ENCODE measurements at regions not wholly inside any gene's neighbourhood (a gene's known extent, or its start where the extent isn't known, plus 50 kb on each side); places are given as distances from the start of the nearest gene placed in this dataset.

DNA sequence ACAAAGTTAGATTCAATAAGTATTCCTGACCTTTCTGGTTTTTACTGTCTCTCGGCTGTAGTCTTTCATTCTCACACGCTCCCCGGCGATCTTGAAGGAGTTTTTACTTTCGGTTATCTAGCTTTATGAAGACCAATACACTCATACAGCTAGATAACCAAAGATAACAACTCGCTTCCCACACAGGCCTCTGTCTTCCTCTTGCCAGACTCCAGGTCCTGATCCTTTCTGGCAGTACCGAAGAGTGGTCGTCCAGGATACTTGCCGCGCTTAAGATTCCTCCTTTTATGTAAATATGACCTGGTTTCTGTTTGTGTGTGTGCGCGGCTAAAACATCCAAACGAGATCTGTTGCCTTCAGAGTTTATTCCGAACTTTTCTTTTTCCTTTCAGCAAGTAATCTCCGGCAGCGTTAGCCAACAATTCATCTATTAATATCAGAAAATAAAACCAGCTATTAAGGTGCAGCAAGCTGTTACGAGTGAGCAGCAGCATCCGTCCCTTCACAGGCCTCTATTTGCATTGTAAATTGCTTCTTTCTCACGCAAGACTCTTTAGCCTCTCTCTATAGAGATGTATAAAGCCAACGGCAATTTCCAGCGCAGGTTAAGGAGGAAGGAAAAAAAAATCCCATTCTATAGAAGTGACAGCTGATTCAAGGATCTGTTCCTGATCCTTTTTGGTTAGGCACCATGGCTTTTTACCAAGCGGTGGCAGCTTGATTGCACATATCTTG, 216.1 kb downstream of the MEF2C start:
- DNase-seq, result no peak
- Histone ChIP-seq H3K9me3 (ENCODE audit: control insufficient read depth, low read length) (no peaks in the 10 kb centered on the region), H3K4me1 (ENCODE audit: control insufficient read depth, insufficient read depth, low read length, poor library complexity, severe bottlenecking) (peaks cover 7% of the 10 kb centered on the region), H3K36me3 (ENCODE audit: control insufficient read depth, insufficient read depth, low read length) (no peaks in the 10 kb centered on the region), H3K27ac (ENCODE audit: insufficient read depth, low read length, poor library complexity, severe bottlenecking) (no peak overlapping the region), H3K27me3 (replicated peaks; ENCODE audit: control insufficient read depth, insufficient read depth, low read length, poor library complexity, severe bottlenecking) (peaks cover 45% of the 10 kb centered on the region), H3K4me3 (ENCODE audit: insufficient read depth, low read depth, low read length, poor library complexity, severe bottlenecking) (peak overlapping the region; percentile 58)

DNA sequence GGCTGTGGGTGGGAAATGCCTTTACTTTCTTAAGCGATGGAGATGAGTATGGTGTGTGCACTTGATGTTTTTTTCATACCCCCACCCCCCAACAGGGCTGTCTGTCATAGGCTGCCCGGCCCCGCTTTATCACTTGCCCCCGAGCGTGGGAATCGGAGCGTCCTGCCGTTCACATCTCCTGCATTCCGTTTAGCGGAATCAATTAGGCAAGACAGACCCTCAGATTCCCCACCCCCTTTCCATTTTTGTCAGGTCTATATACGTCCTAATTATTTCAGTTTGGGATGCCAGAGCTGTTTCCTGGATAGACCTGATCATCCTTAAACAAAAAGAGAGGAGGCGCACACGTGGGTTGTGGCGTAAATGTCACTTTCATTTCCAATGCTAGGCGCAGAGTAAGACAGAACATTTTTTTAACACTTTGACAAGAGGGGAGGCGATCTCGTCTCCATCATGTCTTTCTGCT, 217.2 kb downstream of the MEF2C start:
- no peak overlapping the region for H3K27ac ChIP-seq (ENCODE audit: insufficient read depth, low read length, poor library complexity, severe bottlenecking)
- no peaks in the 10 kb centered on the region for H3K36me3 ChIP-seq (ENCODE audit: control insufficient read depth, insufficient read depth, low read length)
- no peak overlapping the region for H3K4me3 ChIP-seq (ENCODE audit: insufficient read depth, low read depth, low read length, poor library complexity, severe bottlenecking)
- no peaks in the 10 kb centered on the region for H3K9me3 ChIP-seq (ENCODE audit: control insufficient read depth, low read length)
- peaks cover 12% of the 10 kb centered on the region for H3K4me1 ChIP-seq (ENCODE audit: control insufficient read depth, insufficient read depth, low read length, poor library complexity, severe bottlenecking)
- no peak for DNase-seq
- peaks cover 43% of the 10 kb centered on the region for H3K27me3 ChIP-seq (replicated peaks; ENCODE audit: control insufficient read depth, insufficient read depth, low read length, poor library complexity, severe bottlenecking)

DNA sequence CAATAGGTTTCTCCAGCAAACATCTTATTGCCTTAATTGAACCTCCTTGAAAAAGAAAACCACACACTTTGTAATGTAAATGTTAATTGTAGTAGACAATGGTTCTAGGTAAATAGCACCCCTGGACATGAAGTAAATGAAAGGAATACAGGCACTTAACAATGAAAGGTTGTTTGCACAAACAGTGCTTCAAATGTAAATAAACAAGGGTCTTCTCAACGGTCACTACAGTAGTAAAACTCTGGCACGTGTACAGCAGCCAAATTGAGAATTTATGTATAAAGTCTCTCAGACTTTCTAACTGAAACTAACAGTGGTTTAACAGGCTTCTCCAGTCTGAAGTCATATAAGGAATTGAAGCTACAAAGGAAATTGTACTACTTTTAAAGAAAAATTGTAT, 218.3 kb downstream of the MEF2C start:
- Histone ChIP-seq H3K36me3 (ENCODE audit: control insufficient read depth, insufficient read depth, low read length) (no peaks in the 10 kb centered on the region), H3K27ac (ENCODE audit: insufficient read depth, low read length, poor library complexity, severe bottlenecking) (no peak overlapping the region), H3K9me3 (ENCODE audit: control insufficient read depth, low read length) (peaks cover 4% of the 10 kb centered on the region), H3K27me3 (replicated peaks; ENCODE audit: control insufficient read depth, insufficient read depth, low read length, poor library complexity, severe bottlenecking) (peaks cover 50% of the 10 kb centered on the region), H3K4me1 (ENCODE audit: control insufficient read depth, insufficient read depth, low read length, poor library complexity, severe bottlenecking) (peaks cover 13% of the 10 kb centered on the region), H3K4me3 (ENCODE audit: insufficient read depth, low read depth, low read length, poor library complexity, severe bottlenecking) (no peak overlapping the region)
- DNase-seq, result no peak

DNA sequence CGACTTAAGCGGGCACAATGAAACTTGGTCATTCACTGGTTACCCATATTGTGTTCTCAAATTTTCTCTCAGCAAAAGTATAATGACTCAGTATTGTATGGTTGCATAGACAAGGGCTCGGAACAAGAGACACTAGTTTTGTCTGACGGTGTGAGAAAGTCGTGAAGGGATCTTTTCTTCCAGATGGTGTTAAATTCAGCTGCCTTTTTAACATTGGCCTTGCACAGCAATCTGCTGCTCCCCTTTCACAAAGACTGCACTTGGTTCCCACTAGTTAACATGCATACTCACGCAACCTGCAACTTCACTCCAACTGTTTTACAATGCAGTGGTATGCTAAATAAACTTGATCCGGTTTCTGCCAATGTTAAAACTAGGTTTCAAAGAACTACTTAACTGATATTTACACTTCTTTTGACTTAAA, 219.2 kb downstream of the MEF2C start:
- H3K27me3 ChIP-seq (replicated peaks; ENCODE audit: control insufficient read depth, insufficient read depth, low read length, poor library complexity, severe bottlenecking), result peaks cover 59% of the 10 kb centered on the region

DNA sequence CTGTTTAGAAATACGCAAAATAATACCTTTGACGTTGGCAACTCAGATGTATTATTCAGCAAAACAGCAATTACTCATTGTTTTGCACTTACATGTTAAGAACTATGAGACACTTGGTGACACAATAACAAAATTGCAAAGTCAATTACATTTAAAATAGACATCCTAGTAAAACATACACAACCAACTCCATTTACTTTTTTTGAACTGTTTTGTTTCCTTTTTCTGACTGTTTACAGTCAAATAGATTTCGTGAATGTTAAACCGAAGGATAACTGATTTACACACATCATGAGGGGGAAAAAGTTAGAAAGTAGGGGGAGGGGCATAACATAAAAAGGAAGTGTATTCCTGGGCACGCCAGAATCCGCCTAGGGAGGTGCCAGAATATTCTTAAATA, 220.1 kb downstream of the MEF2C start:
- Histone ChIP-seq H3K36me3 (ENCODE audit: control insufficient read depth, insufficient read depth, low read length) (no peaks in the 10 kb centered on the region), H3K4me3 (ENCODE audit: insufficient read depth, low read depth, low read length, poor library complexity, severe bottlenecking) (no peak overlapping the region), H3K27ac (ENCODE audit: insufficient read depth, low read length, poor library complexity, severe bottlenecking) (no peak overlapping the region), H3K27me3 (replicated peaks; ENCODE audit: control insufficient read depth, insufficient read depth, low read length, poor library complexity, severe bottlenecking) (peaks cover 59% of the 10 kb centered on the region), H3K4me1 (ENCODE audit: control insufficient read depth, insufficient read depth, low read length, poor library complexity, severe bottlenecking) (peaks cover 13% of the 10 kb centered on the region), H3K9me3 (ENCODE audit: control insufficient read depth, low read length) (peaks cover 4% of the 10 kb centered on the region)
- DNase-seq, result no peak

More for the DNA sequence above, 219.2 kb downstream of the MEF2C start:
- peaks cover 4% of the 10 kb centered on the region for H3K9me3 ChIP-seq (ENCODE audit: control insufficient read depth, low read length)
- H3K27ac ChIP-seq (ENCODE audit: insufficient read depth, low read length, poor library complexity, severe bottlenecking), result no peak overlapping the region
- no peaks in the 10 kb centered on the region for H3K36me3 ChIP-seq (ENCODE audit: control insufficient read depth, insufficient read depth, low read length)
- no peak overlapping the region for H3K4me3 ChIP-seq (ENCODE audit: insufficient read depth, low read depth, low read length, poor library complexity, severe bottlenecking)
- H3K4me1 ChIP-seq (ENCODE audit: control insufficient read depth, insufficient read depth, low read length, poor library complexity, severe bottlenecking), result peaks cover 13% of the 10 kb centered on the region
- no peak for DNase-seq

DNA sequence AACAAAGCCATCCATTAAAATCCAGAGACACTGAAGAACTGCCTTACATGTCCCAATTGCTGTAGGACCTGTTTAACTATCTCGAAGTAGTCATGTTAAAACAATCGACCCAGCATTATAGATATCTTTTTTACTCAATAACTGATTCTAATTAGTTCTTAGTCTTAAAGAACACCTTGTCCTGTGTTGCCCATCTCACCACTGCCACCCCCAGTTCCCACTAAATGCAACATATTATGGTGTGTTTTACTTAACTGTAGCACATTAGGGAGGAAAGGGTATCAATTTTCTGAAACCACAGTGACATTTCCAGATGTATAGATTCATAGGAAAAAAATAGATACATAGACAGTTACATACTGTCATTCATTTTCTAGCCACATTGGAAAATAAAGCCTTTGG, 221.2 kb downstream of the MEF2C start:
- no peak for DNase-seq
- H3K36me3 ChIP-seq (ENCODE audit: control insufficient read depth, insufficient read depth, low read length), result no peaks in the 10 kb centered on the region
- H3K4me3 ChIP-seq (ENCODE audit: insufficient read depth, low read depth, low read length, poor library complexity, severe bottlenecking), result no peak overlapping the region
- peaks cover 50% of the 10 kb centered on the region for H3K27me3 ChIP-seq (replicated peaks; ENCODE audit: control insufficient read depth, insufficient read depth, low read length, poor library complexity, severe bottlenecking)
- peaks cover 6% of the 10 kb centered on the region for H3K4me1 ChIP-seq (ENCODE audit: control insufficient read depth, insufficient read depth, low read length, poor library complexity, severe bottlenecking)
- H3K27ac ChIP-seq (ENCODE audit: insufficient read depth, low read length, poor library complexity, severe bottlenecking), result no peak overlapping the region
- H3K9me3 ChIP-seq (ENCODE audit: control insufficient read depth, low read length), result peaks cover 4% of the 10 kb centered on the region

DNA sequence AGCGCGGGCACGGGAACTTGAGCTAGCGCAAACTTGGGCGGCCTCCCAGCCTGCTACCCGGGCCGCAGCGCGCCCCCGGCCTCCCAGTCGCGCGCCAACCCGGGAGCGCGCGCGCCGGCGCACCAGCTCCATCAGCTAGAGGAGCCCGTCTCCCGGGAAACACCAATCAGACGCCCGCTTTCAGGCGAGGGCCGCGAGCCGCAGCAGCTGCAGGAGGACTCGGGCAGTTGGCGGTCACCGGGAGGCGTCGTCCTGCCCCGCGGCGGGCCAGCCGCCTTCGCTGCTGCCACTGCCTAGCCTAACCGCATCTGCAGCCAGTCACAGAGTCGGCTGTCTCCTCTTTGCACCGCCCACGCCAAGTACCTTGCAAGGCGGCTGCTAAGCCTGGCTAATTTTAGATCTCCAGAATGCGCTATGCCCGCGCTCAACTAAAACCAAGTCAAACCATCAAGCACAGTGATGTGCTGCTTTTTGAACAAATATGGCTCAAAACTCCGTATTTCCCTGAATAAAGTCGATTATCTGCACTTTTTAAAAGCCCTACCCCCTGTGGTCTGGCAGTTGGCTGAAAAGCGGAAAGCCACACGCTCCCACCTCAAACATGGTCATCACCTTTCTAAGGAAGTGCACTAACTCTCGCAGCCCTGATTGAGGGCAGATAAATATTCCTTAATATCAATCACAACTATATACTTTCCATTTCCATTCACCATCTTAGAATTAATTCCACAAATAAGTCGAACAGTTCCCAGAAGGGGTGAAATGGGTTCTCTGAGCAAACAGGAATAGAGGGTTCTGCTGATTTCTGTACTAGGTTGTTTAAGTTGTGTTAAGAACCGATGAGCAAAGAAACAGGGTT, 221.8 kb downstream of the MEF2C start:
- no peaks in the 10 kb centered on the region for H3K36me3 ChIP-seq (ENCODE audit: control insufficient read depth, insufficient read depth, low read length)
- peak overlapping the region; percentile 11 for H3K4me3 ChIP-seq (ENCODE audit: insufficient read depth, low read depth, low read length, poor library complexity, severe bottlenecking)
- peaks cover 4% of the 10 kb centered on the region for H3K9me3 ChIP-seq (ENCODE audit: control insufficient read depth, low read length)
- peaks cover 46% of the 10 kb centered on the region for H3K27me3 ChIP-seq (replicated peaks; ENCODE audit: control insufficient read depth, insufficient read depth, low read length, poor library complexity, severe bottlenecking)
- peaks cover 6% of the 10 kb centered on the region for H3K4me1 ChIP-seq (ENCODE audit: control insufficient read depth, insufficient read depth, low read length, poor library complexity, severe bottlenecking)
- no peak for DNase-seq
- H3K27ac ChIP-seq (ENCODE audit: insufficient read depth, low read length, poor library complexity, severe bottlenecking), result no peak overlapping the region

DNA sequence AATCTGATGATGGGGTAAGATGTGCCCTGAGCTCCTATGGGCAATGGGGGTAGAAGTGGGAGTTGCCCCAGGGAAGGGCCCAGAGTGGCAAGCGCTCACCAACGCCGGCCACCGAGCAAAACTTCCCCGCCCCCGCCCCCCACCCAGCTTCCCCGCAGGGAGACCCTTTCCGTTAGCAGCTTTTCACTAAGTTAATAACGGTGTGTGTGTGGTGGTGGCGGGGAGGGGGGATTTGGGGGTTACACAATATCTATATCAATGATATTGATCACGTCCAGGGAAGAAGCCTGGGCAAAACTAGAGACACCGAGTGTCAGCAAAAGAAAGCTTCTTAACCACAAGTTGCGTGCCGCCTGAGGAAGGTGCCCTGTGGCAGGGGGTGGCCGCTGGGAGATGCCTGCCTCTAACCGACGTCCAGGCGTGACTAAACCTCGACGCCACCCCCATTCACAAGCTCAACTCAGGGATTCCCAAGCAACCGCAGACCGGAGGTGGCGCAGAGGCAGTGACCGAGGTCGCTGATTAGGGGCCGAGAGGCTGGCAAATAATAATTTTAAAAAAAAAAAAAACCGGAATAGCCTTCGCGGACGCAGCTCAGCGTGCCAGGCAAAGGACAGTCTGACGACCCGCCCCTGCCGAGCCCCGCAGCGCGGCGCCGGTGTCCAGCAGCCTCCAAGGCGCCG, 222.6 kb downstream of the MEF2C start:
- Histone ChIP-seq H3K27ac (ENCODE audit: insufficient read depth, low read length, poor library complexity, severe bottlenecking) (no peak overlapping the region), H3K27me3 (replicated peaks; ENCODE audit: control insufficient read depth, insufficient read depth, low read length, poor library complexity, severe bottlenecking) (peaks cover 39% of the 10 kb centered on the region)

DNA sequence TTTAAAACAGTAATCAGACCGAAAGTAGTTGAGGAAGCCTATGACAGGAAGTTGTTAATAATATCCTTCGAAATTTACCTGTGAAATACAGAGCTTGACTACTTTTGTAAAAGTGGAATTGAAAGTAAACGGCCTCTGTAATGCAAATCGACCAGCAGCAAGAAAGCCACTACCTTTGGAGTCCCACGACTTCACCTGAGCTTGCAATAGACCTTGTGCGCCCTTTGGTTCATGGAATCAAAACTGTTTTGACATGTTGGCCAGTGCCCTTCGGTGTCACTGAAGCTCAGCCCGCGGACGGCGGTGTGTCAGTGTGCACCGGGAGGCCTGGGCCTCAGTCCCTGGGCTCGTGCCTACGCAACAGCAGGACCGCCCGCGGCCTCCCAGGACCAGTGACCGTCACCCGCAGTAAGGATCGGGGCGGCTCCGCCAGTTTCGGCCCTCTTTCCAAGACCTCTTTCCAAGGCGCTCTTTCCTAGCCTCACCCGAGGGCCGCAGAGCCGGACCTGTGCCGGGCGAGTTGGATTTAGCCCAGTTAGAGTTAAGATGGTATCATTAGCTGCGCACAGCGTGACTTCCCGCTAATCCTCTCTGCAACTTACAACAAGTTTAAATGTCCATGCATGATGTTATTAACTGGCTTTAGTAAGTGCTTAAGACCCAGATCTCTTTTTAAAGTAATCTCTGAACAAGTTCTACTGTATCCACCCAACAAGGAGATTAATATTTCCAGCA, 223.3 kb downstream of the MEF2C start:
- Histone ChIP-seq H3K4me1 (ENCODE audit: control insufficient read depth, insufficient read depth, low read length, poor library complexity, severe bottlenecking) (peaks cover 6% of the 10 kb centered on the region), H3K27me3 (replicated peaks; ENCODE audit: control insufficient read depth, insufficient read depth, low read length, poor library complexity, severe bottlenecking) (peaks cover 33% of the 10 kb centered on the region), H3K4me3 (ENCODE audit: insufficient read depth, low read depth, low read length, poor library complexity, severe bottlenecking) (no peak overlapping the region), H3K9me3 (ENCODE audit: control insufficient read depth, low read length) (peaks cover 4% of the 10 kb centered on the region), H3K36me3 (ENCODE audit: control insufficient read depth, insufficient read depth, low read length) (no peaks in the 10 kb centered on the region), H3K27ac (ENCODE audit: insufficient read depth, low read length, poor library complexity, severe bottlenecking) (no peak overlapping the region)
- DNase-seq, result no peak

More for the DNA sequence above, 222.6 kb downstream of the MEF2C start:
- DNase-seq, result no peak
- peaks cover 6% of the 10 kb centered on the region for H3K4me1 ChIP-seq (ENCODE audit: control insufficient read depth, insufficient read depth, low read length, poor library complexity, severe bottlenecking)
- no peaks in the 10 kb centered on the region for H3K36me3 ChIP-seq (ENCODE audit: control insufficient read depth, insufficient read depth, low read length)
- H3K9me3 ChIP-seq (ENCODE audit: control insufficient read depth, low read length), result peaks cover 4% of the 10 kb centered on the region
- H3K4me3 ChIP-seq (ENCODE audit: insufficient read depth, low read depth, low read length, poor library complexity, severe bottlenecking), result peak overlapping the region; percentile 11

Measured in effector memory CD4-positive, alpha-beta T cell (primary cell).